SIG-M5 treated with dmso at 0.1 percent for 504 hours (cell line): ENCODE measurements at regions not wholly inside any gene's neighbourhood (a gene's known extent, or its start where the extent isn't known, plus 50 kb on each side); places are given as distances from the start of the nearest gene placed in this dataset.

Experiments
- DNase-seq: peaks from one replicate; lab custom pipeline; 2025; ENCODE audit not compliant: unreplicated experiment; lab: John Stamatoyannopoulos, UW

GRCh38 chr21:22871692-22872091, 1873.5 kb downstream of the NCAM2 start:
- no peak for DNase-seq

DNA sequence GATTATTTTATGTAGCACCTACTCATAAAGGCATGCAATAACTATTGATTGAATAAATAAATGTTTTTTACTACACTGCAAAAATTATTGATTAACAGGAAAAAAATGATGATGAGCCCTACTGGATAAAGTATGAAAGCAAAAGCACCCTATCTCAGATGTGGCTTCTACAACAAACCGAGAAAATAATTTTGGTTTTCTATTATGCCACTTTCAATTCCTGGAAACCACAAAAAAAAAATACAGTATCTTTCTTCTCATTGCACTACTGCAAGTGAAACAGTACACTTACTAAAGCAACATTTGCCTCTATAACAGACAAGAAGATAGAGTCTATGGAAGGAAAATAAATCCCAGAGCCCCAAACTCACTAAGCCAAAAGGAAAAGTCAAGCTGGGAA, 1882.4 kb downstream of the NCAM2 start:
- no peak for DNase-seq

GRCh38 chr21:22881131-22881530, 1882.9 kb downstream of the NCAM2 start:
- no peak for DNase-seq

- no peak for DNase-seq
Measured at GRCh38 chr21:22885079-22885478, 1886.9 kb downstream of the NCAM2 start.

- no peak for DNase-seq
Measured at GRCh38 chr21:22885614-22886013, 1887.4 kb downstream of the NCAM2 start.

GRCh38 chr21:22889445-22889844, 1891.2 kb downstream of the NCAM2 start:
- DNase-seq = no peak

DNA sequence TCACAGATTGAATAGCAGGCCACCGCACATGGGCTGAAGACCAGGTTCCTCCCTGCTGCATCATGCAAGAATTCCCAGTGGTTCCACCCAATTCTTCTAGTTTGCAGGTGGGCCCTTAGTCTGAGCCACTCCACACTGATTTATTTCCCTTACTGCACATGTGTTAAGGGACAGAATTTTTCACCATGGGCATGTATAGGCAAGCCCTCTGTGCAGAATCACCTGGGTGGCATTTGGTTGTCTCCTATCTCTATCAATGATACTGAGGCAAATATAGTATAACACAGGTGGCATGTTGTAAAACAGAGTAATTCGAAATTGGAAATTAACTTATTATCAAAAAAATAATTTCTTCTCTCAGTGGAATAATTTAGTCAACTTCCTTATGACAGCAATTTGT, 1892.4 kb downstream of the NCAM2 start:
- DNase-seq = no peak

DNA sequence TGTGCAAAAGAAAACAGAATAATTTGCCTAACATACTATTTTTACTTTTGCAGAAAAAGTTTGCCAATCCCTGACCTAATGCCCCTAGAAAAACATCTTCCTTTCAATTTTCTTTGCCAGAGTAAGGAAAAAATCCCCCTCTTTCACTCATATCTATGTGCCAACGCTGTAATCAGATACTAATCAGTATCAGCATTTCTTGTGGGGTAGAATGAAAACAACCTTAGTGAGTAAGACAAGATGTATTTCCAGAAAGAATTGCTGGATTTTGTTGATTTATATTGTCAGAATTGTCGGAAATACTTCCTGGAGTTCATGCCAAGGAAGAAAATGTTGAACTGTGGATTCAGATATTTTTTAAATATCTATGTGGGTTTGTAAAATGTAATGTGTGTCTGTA, 1893.8 kb downstream of the NCAM2 start:
- DNase-seq = no peak

DNA sequence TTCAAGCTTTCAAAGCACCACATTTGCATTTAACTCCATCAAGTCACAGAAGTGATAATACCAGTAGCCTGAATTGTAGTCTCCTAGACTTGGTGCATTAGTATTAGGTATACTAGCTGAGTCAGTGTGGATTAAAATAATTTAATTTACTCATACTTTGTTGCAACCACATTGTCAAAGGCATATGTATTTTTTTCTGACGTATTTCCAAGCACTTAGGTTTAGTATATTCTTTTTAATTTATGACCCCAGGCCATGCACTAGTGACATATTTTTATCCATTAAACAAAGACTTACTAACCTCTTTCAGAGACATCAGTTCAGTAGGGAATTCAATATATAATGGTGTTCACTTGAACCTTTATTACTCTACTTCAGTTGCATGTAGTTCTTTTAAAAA, 1894.5 kb downstream of the NCAM2 start:
- no peak for DNase-seq

GRCh38 chr21:22898051-22898665, 1899.9 kb downstream of the NCAM2 start:
- DNase-seq = no peak

- no peak for DNase-seq
Measured at GRCh38 chr21:22900490-22900889, 1902.3 kb downstream of the NCAM2 start.

GRCh38 chr21:22903851-22904250, 1905.6 kb downstream of the NCAM2 start:
- no peak for DNase-seq

GRCh38 chr21:22904385-22904784, 1906.2 kb downstream of the NCAM2 start:
- DNase-seq = no peak

- peak; percentile 50 for DNase-seq
Measured at GRCh38 chr21:22925032-22925431, 1926.8 kb downstream of the NCAM2 start.

DNA sequence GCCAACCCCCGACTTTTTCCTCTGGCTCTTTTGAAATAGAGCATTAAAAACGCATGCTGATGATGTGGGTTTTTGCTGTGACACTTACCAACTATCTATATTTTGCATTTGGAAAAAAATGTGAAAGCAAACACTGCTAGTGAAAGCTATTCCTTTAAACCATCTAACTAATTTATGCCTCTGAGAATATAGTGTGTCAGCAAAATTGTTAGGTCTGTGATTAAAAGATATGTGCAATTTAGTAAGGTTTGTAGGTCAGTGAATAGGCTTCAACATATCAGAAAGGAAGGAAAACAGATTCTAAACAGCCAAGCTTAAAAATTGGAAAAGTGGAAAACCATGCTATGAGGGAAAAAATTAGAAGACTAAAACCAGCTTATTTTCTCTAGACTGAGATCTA, 1929.3 kb downstream of the NCAM2 start:
- DNase-seq = no peak

DNA sequence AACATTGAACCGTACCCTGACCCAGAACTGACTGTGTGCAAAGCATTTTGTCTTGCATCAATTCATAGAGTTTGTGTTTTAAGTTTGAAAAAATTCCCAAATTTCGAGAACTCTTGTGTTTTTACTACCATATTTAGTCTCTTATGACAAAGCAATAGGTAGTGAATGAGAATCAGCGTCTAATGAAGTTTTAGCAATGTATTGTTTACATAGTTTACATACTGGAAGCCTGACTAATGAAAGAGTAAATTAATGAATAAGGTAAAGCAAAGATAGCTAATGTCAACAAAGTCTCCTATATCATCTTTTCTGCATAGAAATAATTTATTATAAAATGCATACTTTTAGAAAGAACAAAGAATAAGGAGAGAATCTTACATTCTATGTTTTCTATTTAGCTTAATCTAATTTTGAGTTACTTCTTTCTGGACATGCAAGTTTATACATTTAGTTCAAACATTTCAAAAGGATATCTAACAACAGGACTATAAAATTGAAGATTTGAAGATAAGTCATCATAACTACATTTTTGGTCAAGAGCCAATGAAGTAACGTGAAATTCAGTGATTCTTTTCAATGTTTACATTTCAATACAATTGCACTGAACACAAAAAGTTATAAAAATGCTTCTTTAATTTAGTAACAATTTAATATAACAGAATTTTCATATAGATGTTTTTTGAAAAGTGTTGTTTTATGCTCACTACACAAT, 1943.7 kb downstream of the NCAM2 start:
- DNase-seq = no peak

DNA sequence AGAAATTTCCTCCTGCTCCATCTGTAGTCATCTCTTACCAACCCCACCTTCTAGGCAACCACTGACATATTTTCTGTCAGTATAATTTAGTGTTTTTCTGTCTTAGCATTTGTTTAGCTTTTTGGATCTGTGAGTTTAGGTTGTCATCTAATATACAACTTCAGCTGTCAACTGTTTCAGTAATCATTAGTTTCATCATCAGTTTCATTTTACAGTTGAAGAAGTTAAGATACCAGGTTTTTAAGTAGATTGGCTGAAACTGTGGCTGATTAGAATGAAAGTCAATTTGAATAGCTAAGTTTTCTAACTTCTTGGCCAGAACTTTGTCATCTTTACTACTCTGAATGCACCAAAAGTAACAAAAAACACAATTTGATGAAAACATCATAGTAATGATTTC, 1957.3 kb downstream of the NCAM2 start:
- no peak for DNase-seq

DNA sequence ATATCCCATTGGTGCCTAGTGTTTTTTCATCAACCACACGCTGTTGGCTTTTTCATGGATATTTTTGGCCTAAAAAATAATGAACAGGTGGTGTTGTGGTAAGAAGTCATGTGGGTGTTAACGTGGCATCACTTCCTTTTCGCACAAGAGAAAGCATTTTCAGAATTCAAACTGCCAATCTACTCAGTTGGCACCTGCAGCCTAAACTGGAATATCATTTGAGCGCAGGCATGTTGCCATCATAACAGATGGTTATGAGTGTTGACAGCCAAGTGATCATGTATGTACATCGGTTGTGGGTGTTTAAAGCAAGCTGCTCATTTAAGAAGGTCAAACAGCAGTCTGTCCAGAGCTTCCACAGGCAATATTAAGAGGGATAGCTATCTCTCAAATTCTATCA, 1963.0 kb downstream of the NCAM2 start:
- no peak for DNase-seq

GRCh38 chr21:22965455-22966135, 1967.4 kb downstream of the NCAM2 start:
- DNase-seq = no peak

DNA sequence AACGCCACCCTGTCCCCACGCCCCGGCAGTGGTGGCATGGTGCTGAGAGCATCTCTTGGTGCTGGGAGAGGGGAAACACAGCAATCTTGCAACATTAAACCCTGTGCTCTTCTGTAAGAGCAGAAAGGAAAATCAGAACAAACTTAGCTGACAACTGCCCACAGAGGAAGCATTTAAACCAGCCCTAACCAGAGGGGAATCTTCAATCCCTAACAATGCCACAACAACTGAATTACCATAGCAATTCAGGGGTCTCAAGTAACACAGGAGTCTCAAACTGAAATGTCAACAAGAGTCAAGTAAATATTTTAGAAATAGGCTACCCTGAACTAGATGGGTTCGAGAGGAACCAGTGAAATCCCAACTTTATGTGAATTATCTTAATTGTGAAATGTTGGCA, 1983.6 kb downstream of the NCAM2 start:
- no peak for DNase-seq

- DNase-seq = no peak
Measured at GRCh38 chr21:22993144-22993543, 1994.9 kb downstream of the NCAM2 start.

DNA sequence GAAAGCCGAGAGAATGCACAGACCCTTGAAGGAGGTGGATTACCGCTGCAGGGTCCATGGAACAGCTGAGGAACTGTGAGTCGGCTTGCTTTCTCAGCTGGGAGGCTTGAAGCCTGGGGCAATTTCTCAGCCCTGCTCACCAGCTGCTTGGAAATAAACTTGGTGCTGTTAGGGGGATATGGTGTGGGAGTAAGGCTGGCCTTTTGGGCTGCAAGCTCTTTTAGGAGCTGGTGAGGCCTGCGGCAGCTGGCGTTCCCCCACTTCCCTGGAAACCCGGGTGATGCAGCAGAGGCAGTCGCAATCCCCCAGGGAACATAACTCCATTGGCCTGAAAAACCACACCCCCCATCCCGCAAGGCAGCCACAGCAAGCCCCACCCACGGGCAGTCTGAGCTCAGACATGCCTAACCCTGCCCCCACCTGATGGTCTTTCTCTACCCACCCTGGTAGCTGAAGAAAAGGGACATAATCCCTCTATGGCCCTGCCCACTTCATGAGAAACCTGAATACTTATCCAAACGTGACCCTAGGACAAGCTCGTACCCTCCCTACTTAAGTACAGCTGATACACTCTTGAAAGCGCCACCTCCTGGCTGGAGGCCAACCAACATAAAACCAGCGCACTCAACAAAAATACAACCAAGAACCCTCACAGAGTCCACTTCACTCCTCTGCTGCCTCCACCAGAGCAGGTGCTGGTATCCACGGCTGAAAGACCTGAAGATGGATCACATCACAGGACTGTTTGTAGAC, 1995.8 kb downstream of the NCAM2 start:
- DNase-seq = no peak
